Smooth muscle cell of the brain vasculature (primary cell): ENCODE measurements at regions not wholly inside any gene's neighbourhood (a gene's known extent, or its start where the extent isn't known, plus 50 kb on each side); places are given as distances from the start of the nearest gene placed in this dataset.

Source experiments
- DNase-seq: peaks from one replicate; pipeline ENCODE4 v3.0.0-alpha.2; 2012; ENCODE audit warnings: low read depth, low spot score

- no peak for DNase-seq
These were observed 354.6 kb downstream of the ZSWIM6 start for GRCh38 chr5:61686491-61687257.

GRCh38 chr5:61687371-61687770 lies 355.3 kb downstream of the ZSWIM6 start:
- DNase-seq = no peak

- no peak for DNase-seq
These were observed 357.2 kb downstream of the ZSWIM6 start for GRCh38 chr5:61689153-61689846.

- no peak for DNase-seq
These were observed 365.9 kb downstream of the ZSWIM6 start for GRCh38 chr5:61697809-61698558.

GRCh38 chr5:61701877-61702602 lies 370.0 kb downstream of the ZSWIM6 start:
- no peak for DNase-seq

- no peak for DNase-seq
These were observed 370.7 kb downstream of the ZSWIM6 start for GRCh38 chr5:61702784-61703183.

GRCh38 chr5:61704289-61704688 lies 372.2 kb downstream of the ZSWIM6 start:
- no peak for DNase-seq

GRCh38 chr5:61706751-61707150 lies 374.7 kb downstream of the ZSWIM6 start:
- DNase-seq = no peak

GRCh38 chr5:61719124-61719523 lies 387.1 kb downstream of the ZSWIM6 start:
- no peak for DNase-seq

- no peak for DNase-seq
These were observed 388.8 kb downstream of the ZSWIM6 start for GRCh38 chr5:61720829-61721228.

- no peak for DNase-seq
These were observed 392.0 kb downstream of the ZSWIM6 start for GRCh38 chr5:61724102-61724501.

GRCh38 chr5:61728287-61728686 lies 396.2 kb downstream of the ZSWIM6 start:
- DNase-seq = no peak

- no peak for DNase-seq
These were observed 398.8 kb downstream of the ZSWIM6 start for GRCh38 chr5:61730866-61731265.

- DNase-seq = no peak
These were observed 399.3 kb downstream of the ZSWIM6 start for GRCh38 chr5:61731267-61731945.

- no peak for DNase-seq
These were observed 399.9 kb downstream of the ZSWIM6 start for GRCh38 chr5:61731946-61732314.

GRCh38 chr5:61732369-61732768 lies 400.3 kb downstream of the ZSWIM6 start:
- DNase-seq = no peak

GRCh38 chr5:61732796-61733195 lies 400.7 kb downstream of the ZSWIM6 start:
- DNase-seq = no peak

GRCh38 chr5:61734001-61734400 lies 401.9 kb downstream of the ZSWIM6 start:
- DNase-seq = no peak

GRCh38 chr5:61734966-61735365 lies 402.9 kb downstream of the ZSWIM6 start:
- no peak for DNase-seq

- no peak for DNase-seq
These were observed 403.5 kb downstream of the ZSWIM6 start for GRCh38 chr5:61735531-61735930.

GRCh38 chr5:61735995-61736394 lies 403.9 kb downstream of the ZSWIM6 start:
- no peak for DNase-seq
